Fibroblast of pulmonary artery (primary cell): ENCODE measurements at regions not wholly inside any gene's neighbourhood (a gene's known extent, or its start where the extent isn't known, plus 50 kb on each side); places are given as distances from the start of the nearest gene placed in this dataset.

Source experiments
- DNase-seq: peaks from one replicate; pipeline ENCODE4 v3.0.0-alpha.2; 2010; ENCODE audit warnings: low read depth
- H3K4me3 ChIP-seq: replicated peaks from 2 replicates; pipeline ENCODE4 v1.5.1; 2011; ENCODE audit warnings: low read depth, mild to moderate bottlenecking, control low read depth, low read length, moderate library complexity
- TF ChIP-seq, protein P1 (sequence below): IDR thresholded peaks from 2 replicates; pipeline ENCODE4 v1.5.1; 2011; ENCODE audit warnings: mild to moderate bottlenecking, control low read depth, low read length, inconsistent platforms; ENCODE audit errors: missing control alignments

- no peak for DNase-seq
- TF ChIP-seq, protein P1, sequence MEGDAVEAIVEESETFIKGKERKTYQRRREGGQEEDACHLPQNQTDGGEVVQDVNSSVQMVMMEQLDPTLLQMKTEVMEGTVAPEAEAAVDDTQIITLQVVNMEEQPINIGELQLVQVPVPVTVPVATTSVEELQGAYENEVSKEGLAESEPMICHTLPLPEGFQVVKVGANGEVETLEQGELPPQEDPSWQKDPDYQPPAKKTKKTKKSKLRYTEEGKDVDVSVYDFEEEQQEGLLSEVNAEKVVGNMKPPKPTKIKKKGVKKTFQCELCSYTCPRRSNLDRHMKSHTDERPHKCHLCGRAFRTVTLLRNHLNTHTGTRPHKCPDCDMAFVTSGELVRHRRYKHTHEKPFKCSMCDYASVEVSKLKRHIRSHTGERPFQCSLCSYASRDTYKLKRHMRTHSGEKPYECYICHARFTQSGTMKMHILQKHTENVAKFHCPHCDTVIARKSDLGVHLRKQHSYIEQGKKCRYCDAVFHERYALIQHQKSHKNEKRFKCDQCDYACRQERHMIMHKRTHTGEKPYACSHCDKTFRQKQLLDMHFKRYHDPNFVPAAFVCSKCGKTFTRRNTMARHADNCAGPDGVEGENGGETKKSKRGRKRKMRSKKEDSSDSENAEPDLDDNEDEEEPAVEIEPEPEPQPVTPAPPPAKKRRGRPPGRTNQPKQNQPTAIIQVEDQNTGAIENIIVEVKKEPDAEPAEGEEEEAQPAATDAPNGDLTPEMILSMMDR, result no peak
- H3K4me3 ChIP-seq, result no peak overlapping the region
Observed at GRCh38 chrX:143095816-143096215, 70.1 kb downstream of the SPANXN4 start.

- H3K4me3 ChIP-seq, result no peak overlapping the region
- TF ChIP-seq, protein P1, result no peak
- DNase-seq, result no peak
Observed at GRCh38 chrX:143095321-143095720, 69.6 kb downstream of the SPANXN4 start.

DNA sequence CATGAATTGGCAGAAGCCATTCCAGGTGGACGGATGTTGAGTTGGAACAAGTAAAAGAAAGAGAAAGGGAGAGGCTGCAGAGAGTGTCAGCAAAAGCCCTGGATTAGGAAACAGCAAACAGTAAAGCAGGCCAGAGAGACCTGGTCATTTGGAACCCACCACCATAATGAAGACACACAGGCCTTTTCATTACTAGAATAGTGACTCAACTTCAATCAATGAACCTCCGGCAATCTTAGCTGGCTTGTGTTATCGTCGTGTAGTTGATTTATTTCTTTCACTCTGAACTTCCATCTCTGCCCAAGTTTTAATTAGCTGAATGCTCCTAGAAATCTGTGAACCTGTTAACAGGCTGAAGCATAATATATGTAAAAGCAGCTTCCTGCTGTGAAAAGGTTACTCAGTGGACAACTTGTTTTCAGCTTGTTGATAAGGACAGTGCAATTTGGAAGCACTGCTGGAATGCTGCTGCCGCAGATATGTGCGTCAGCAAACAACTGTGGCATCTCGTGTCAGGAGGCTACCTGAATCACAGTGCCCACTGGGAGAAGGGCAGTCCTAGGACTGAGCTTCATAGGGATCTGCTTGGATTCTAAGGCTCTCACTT lies 68.8 kb downstream of the SPANXN4 start:
- TF ChIP-seq, protein P1, result no peak
- DNase-seq, result peak; percentile 7
- H3K4me3 ChIP-seq, result no peak overlapping the region
